Parathyroid adenoma (tissue), 2 donors: ENCODE measurements at regions not wholly inside any gene's neighbourhood (a gene's known extent, or its start where the extent isn't known, plus 50 kb on each side); places are given as distances from the start of the nearest gene placed in this dataset.

Source experiments
- H2AFZ ChIP-seq: fragments of 300-600 bp; sonication (generic); one replicate; pipeline ENCODE4 v1.7.0; 2017; ENCODE audit warnings: antibody characterized with exemption, mild to moderate bottlenecking
- H3K27ac ChIP-seq: fragments of 300-600 bp; sonication (generic); one replicate; pipeline ENCODE4 v1.7.0; 2017
- H3K27me3 ChIP-seq: fragments of 300-600 bp; sonication (generic); one replicate; pipeline ENCODE4 v1.7.0; 2017; ENCODE audit warnings: low read length; ENCODE audit not compliant: control insufficient read depth, insufficient read depth
- H3K36me3 ChIP-seq: fragments of 300-600 bp; sonication (generic); one replicate; pipeline ENCODE4 v1.7.0; 2017; ENCODE audit warnings: low read length; ENCODE audit not compliant: control insufficient read depth, insufficient read depth
- H3K4me1 ChIP-seq: fragments of 300-600 bp; sonication (generic); one replicate; pipeline ENCODE4 v1.7.0; 2017; ENCODE audit warnings: control low read depth
- H3K4me2 ChIP-seq: fragments of 300-600 bp; sonication (generic); one replicate; pipeline ENCODE4 v1.7.0; 2017; ENCODE audit warnings: low read length
- H3K4me3 ChIP-seq: fragments of 300-600 bp; sonication (generic); one replicate; pipeline ENCODE4 v1.7.0; 2017; ENCODE audit warnings: low read depth, low read length
- H3K79me2 ChIP-seq: fragments of 300-600 bp; sonication (generic); one replicate; pipeline ENCODE4 v1.7.0; 2017; ENCODE audit warnings: control low read depth
- H3K9ac ChIP-seq: fragments of 300-600 bp; sonication (generic); one replicate; pipeline ENCODE4 v1.7.0; 2017; ENCODE audit warnings: mild to moderate bottlenecking
- H3K9me3 ChIP-seq: fragments of 300-600 bp; sonication (generic); one replicate; pipeline ENCODE4 v1.7.0; 2017; ENCODE audit warnings: low read length; ENCODE audit not compliant: control insufficient read depth
- TF ChIP-seq, protein P1 (sequence below): fragments of 300-600 bp; sonication (generic); IDR thresholded peaks from one replicate; pipeline ENCODE4 v1.7.0; 2017; ENCODE audit warnings: antibody characterized with exemption, mild to moderate bottlenecking
- donor health status: primary hyperparathyroidism.

DNA sequence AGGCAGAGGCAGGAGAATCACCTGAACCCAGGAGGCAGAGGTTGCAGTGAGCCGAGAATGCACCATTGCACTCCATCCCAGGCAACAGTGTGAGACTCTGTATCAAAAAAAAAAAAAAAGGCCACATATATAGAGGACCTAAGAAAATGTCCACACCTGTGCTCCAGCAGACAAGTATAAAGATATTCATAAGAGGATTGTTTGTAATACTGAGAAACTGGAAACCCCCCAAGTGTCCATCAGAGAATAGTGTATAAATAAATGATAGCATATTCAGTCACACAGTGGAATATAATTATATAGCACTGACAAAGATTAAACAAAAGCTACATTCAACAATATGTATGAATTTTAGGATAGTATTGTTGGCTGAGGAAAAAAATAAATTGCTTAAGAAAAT is 1050.6 kb downstream of the GRM8 start:
- no peak overlapping the region for H2AFZ ChIP-seq
- H3K27me3 ChIP-seq: no peaks in the 10 kb centered on the region
- H3K9ac ChIP-seq: no peak overlapping the region
- no peaks in the 10 kb centered on the region for H3K36me3 ChIP-seq
- no peak overlapping the region for H3K27ac ChIP-seq
- no peaks in the 10 kb centered on the region for H3K9me3 ChIP-seq
- no peaks in the 10 kb centered on the region for H3K4me1 ChIP-seq
- TF ChIP-seq, protein P1, sequence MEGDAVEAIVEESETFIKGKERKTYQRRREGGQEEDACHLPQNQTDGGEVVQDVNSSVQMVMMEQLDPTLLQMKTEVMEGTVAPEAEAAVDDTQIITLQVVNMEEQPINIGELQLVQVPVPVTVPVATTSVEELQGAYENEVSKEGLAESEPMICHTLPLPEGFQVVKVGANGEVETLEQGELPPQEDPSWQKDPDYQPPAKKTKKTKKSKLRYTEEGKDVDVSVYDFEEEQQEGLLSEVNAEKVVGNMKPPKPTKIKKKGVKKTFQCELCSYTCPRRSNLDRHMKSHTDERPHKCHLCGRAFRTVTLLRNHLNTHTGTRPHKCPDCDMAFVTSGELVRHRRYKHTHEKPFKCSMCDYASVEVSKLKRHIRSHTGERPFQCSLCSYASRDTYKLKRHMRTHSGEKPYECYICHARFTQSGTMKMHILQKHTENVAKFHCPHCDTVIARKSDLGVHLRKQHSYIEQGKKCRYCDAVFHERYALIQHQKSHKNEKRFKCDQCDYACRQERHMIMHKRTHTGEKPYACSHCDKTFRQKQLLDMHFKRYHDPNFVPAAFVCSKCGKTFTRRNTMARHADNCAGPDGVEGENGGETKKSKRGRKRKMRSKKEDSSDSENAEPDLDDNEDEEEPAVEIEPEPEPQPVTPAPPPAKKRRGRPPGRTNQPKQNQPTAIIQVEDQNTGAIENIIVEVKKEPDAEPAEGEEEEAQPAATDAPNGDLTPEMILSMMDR: no peak
- no peak overlapping the region for H3K4me2 ChIP-seq
- H3K79me2 ChIP-seq: no peaks in the 10 kb centered on the region
- H3K4me3 ChIP-seq: no peak overlapping the region

DNA sequence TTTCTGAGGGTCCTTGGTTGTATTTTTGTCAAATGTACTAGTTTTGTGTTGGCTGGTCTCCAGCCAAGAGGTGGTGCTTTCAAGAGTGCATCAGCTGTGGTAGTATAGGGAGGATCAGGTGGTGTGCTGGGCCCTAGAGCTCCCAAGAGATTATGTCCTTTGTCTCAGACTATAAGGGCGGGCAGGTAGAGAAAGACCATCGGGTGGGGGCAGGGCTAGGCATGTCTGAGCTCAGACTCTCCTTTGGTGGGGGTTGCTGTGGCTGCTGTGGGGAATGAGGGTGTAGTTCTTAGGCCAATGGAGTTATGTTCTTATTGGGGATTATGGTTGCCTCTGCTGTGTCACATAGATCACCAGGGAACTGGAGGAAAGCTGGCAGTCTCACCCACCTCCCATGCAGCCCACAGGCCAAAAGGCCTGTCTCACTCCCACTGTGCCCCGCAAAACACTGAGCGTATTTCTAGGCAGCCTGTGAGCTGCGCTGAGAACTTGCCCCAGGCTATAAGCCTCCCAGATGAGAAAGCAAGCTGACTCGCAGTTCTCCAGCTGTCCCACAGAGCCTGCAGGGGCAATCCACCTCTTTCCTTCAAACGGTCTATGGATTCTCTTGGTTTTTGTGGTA is 1066.7 kb downstream of the GRM8 start:
- Histone ChIP-seq H2AFZ (no peak overlapping the region), H3K36me3 (no peaks in the 10 kb centered on the region), H3K9ac (no peak overlapping the region), H3K9me3 (no peaks in the 10 kb centered on the region), H3K27ac (no peak overlapping the region), H3K4me2 (no peak overlapping the region), H3K79me2 (no peaks in the 10 kb centered on the region), H3K27me3 (no peaks in the 10 kb centered on the region), H3K4me3 (no peak overlapping the region), H3K4me1 (no peaks in the 10 kb centered on the region)
- TF ChIP-seq, protein P1: no peak

DNA sequence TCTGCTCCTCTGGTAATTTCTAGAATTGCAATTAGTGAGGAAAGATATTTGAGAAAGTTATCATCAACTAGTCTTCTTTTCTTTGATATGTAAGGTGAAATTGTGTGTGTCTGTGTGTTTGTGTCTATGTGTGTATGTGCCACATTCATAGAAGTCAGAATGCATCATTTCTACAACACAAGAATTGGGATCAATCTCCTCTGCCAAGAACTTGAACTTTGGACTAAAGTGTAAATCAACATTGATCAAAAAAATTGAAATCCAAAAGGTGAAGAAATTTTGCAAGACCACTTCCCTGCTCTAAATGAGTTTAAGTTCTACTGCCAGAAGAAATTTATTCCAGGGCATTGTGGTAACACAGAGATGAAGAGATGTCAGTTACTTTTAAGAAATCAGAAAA is 1072.8 kb downstream of the GRM8 start:
- H2AFZ ChIP-seq: no peak overlapping the region
- H3K9me3 ChIP-seq: no peaks in the 10 kb centered on the region
- no peaks in the 10 kb centered on the region for H3K79me2 ChIP-seq

DNA sequence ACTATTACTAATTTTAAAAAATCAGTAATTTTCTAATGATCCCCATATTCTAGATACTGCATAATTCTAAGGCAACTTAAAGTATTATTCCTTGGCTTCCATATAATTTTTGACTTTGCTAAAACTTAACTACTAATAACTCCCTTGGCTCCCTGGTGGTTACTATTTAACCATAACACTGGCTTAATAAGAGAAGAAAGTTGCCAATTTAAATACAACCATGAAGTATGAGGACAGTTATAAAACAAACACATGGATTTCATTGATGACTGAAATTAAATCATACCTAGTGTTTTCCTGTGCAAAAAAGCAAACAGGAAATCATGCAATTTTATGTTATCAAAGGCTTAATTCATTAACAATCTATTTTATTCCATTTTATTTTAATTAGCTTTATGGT is 1073.9 kb downstream of the GRM8 start:
- Histone ChIP-seq H3K36me3 (no peaks in the 10 kb centered on the region), H3K79me2 (no peaks in the 10 kb centered on the region), H3K27ac (no peak overlapping the region), H2AFZ (no peak overlapping the region), H3K4me2 (no peak overlapping the region), H3K9ac (no peak overlapping the region), H3K4me3 (no peak overlapping the region), H3K4me1 (no peaks in the 10 kb centered on the region), H3K9me3 (no peaks in the 10 kb centered on the region), H3K27me3 (no peaks in the 10 kb centered on the region)
- TF ChIP-seq, protein P1: no peak

More for the DNA sequence above, 1072.8 kb downstream of the GRM8 start:
- Histone ChIP-seq H3K9ac (no peak overlapping the region), H3K27ac (no peak overlapping the region), H3K4me1 (no peaks in the 10 kb centered on the region), H3K4me3 (no peak overlapping the region), H3K4me2 (no peak overlapping the region), H3K36me3 (no peaks in the 10 kb centered on the region), H3K27me3 (no peaks in the 10 kb centered on the region)
- TF ChIP-seq, protein P1: no peak

DNA sequence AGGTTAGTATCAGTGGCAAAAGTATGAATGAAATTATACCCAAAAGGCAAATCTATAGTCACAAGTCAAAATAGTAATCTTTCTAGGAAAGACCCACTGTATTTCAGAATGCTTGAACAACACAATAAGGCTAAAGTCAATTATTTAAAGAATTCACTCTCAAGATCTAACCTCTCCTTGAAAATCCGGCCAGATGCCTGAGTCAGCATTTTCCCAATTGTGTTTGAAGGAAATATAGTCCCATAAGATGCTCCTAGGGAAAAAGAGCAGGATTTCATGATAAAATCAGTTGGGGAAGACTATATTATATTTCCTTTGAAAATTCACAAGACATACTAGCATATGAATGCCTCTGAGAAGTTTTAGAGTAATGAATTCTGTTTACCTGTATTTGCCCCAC is 1075.0 kb downstream of the GRM8 start:
- H3K4me3 ChIP-seq: no peak overlapping the region
- H3K9ac ChIP-seq: no peak overlapping the region
- no peaks in the 10 kb centered on the region for H3K36me3 ChIP-seq
- no peaks in the 10 kb centered on the region for H3K79me2 ChIP-seq
- H3K27ac ChIP-seq: no peak overlapping the region
- H3K27me3 ChIP-seq: no peaks in the 10 kb centered on the region
- no peak overlapping the region for H3K4me2 ChIP-seq
- TF ChIP-seq, protein P1: no peak
- H3K4me1 ChIP-seq: no peaks in the 10 kb centered on the region
- no peak overlapping the region for H2AFZ ChIP-seq
- no peaks in the 10 kb centered on the region for H3K9me3 ChIP-seq
